GM19023 (cell line): ENCODE measurements at regions not wholly inside any gene's neighbourhood (a gene's known extent, or its start where the extent isn't known, plus 50 kb on each side); places are given as distances from the start of the nearest gene placed in this dataset.
"Not testable (repeated sequence)": the region's sequence is repeated elsewhere in the genome, so short reads cannot be mapped to it uniquely, and the experiment has no call there.

Experiments used
- ATAC-seq: cut with Tn5 transposase; IDR thresholded peaks from one replicate; pipeline ENCODE4 v1.9.1; 2021; ENCODE audit warnings: mild to moderate bottlenecking, moderate library complexity; ENCODE audit not compliant: unreplicated experiment

- not testable (repeated sequence) for ATAC-seq
These were observed 104.5 kb downstream of the ZNF33B start for GRCh38 chr10:42533866-42534265.

GRCh38 chr10:42532996-42533395 is 105.4 kb downstream of the ZNF33B start:
- no peak for ATAC-seq

GRCh38 chr10:42523098-42523497 is 115.3 kb downstream of the ZNF33B start:
- ATAC-seq = no peak

GRCh38 chr10:42519761-42520460 is 118.5 kb downstream of the ZNF33B start:
- ATAC-seq = no peak

GRCh38 chr10:42519079-42519478 is 119.3 kb downstream of the ZNF33B start:
- ATAC-seq = no peak

GRCh38 chr10:42513921-42514320 is 124.4 kb downstream of the ZNF33B start:
- ATAC-seq = no peak

GRCh38 chr10:42491801-42492200 is 146.6 kb downstream of the ZNF33B start:
- ATAC-seq = no peak

GRCh38 chr10:42491001-42491592 is 147.3 kb downstream of the ZNF33B start:
- no peak for ATAC-seq

- no peak for ATAC-seq
These were observed 148.0 kb downstream of the ZNF33B start for GRCh38 chr10:42490368-42490767.

GRCh38 chr10:42488416-42488815 is 150.0 kb downstream of the ZNF33B start:
- ATAC-seq = no peak

- no peak for ATAC-seq
These were observed 156.0 kb downstream of the ZNF33B start for GRCh38 chr10:42482411-42482810.

- ATAC-seq = no peak
These were observed 159.3 kb downstream of the ZNF33B start for GRCh38 chr10:42479057-42479456.

- ATAC-seq = no peak
These were observed 161.2 kb downstream of the ZNF33B start for GRCh38 chr10:42477170-42477569.

GRCh38 chr10:42476101-42476500 is 162.3 kb downstream of the ZNF33B start:
- ATAC-seq = no peak

- no peak for ATAC-seq
These were observed 162.9 kb downstream of the ZNF33B start for GRCh38 chr10:42475168-42476098.

- ATAC-seq = no peak
These were observed 184.1 kb downstream of the ZNF33B start for GRCh38 chr10:42454313-42454712.

GRCh38 chr10:42431095-42431494 is 207.3 kb downstream of the ZNF33B start:
- no peak for ATAC-seq

- no peak for ATAC-seq
These were observed 209.8 kb downstream of the ZNF33B start for GRCh38 chr10:42428534-42428933.

GRCh38 chr10:42422911-42423310 is 215.5 kb downstream of the ZNF33B start:
- ATAC-seq = no peak

GRCh38 chr10:42421812-42422211 is 216.6 kb downstream of the ZNF33B start:
- ATAC-seq = no peak

- no peak for ATAC-seq
These were observed 218.6 kb downstream of the ZNF33B start for GRCh38 chr10:42419789-42420188.
